ENCODE measurements at regions not wholly inside any gene's neighbourhood (a gene's known extent, or its start where the extent isn't known, plus 50 kb on each side); places are given as distances from the start of the nearest gene placed in this dataset.

GRCh38 chr1:110816945-110817344 is 56.0 kb upstream of the CD53 start:
- no peak for DNase-seq

GRCh38 chr1:110811529-110811928 is 61.4 kb upstream of the CD53 start:
- DNase-seq, result no peak

- no peak for DNase-seq
Observed at GRCh38 chr1:110800079-110800478, 72.9 kb upstream of the CD53 start.

GRCh38 chr1:110798691-110799256 is 74.2 kb upstream of the CD53 start:
- DNase-seq, result no peak

- no peak for DNase-seq
Observed at GRCh38 chr1:110788673-110789072, 84.3 kb upstream of the CD53 start.

GRCh38 chr1:110787328-110788071 is 85.4 kb upstream of the CD53 start:
- DNase-seq, result peak; percentile 63

GRCh38 chr1:110786802-110787327 is 86.1 kb upstream of the CD53 start:
- DNase-seq, result no peak

- DNase-seq, result no peak
Observed at GRCh38 chr1:110785612-110786011, 87.3 kb upstream of the CD53 start.

GRCh38 chr1:110785055-110785454 is 87.9 kb upstream of the CD53 start:
- DNase-seq, result no peak

GRCh38 chr1:110783292-110783918 is 89.5 kb upstream of the CD53 start:
- peak; percentile 83 for DNase-seq

GRCh38 chr1:110781525-110781924 is 91.4 kb upstream of the CD53 start:
- DNase-seq, result no peak

- peak; percentile 85 for DNase-seq
Observed at GRCh38 chr1:110780600-110781484, 92.1 kb upstream of the CD53 start.

GRCh38 chr1:110779636-110780035 is 93.3 kb upstream of the CD53 start:
- DNase-seq, result no peak

GRCh38 chr1:110778821-110779220 is 94.1 kb upstream of the CD53 start:
- DNase-seq, result no peak

- no peak for DNase-seq
Observed at GRCh38 chr1:110777228-110777627, 95.7 kb upstream of the CD53 start.

- no peak for DNase-seq
Observed at GRCh38 chr1:110774398-110774797, 98.5 kb upstream of the CD53 start.

GRCh38 chr1:110773813-110774212 is 99.1 kb upstream of the KCNA3 start:
- DNase-seq, result no peak

GRCh38 chr1:110771245-110772022 is 96.7 kb upstream of the KCNA3 start:
- DNase-seq, result no peak

- DNase-seq, result no peak
Observed at GRCh38 chr1:110770832-110771231, 96.1 kb upstream of the KCNA3 start.

- no peak for DNase-seq
Observed at GRCh38 chr1:110768605-110769004, 93.9 kb upstream of the KCNA3 start.

- DNase-seq, result no peak
Observed at GRCh38 chr1:110766336-110766647, 91.6 kb upstream of the KCNA3 start.

GRCh38 chr1:110765640-110766335 is 91.0 kb upstream of the KCNA3 start:
- peak; percentile 74 for DNase-seq

Measured in CD4-positive, alpha-beta T cell treated with Interleukin-21 for 1 hour (primary cell).